ENCODE measurements at regions not wholly inside any gene's neighbourhood (a gene's known extent, or its start where the extent isn't known, plus 50 kb on each side); places are given as distances from the start of the nearest gene placed in this dataset.
A peak's percentile ranks its signal among the peaks of the same experiment; 100 is the strongest.
"Not testable (repeated sequence)": the region's sequence is repeated elsewhere in the genome, so short reads cannot be mapped to it uniquely, and the experiment has no call there.

DNA sequence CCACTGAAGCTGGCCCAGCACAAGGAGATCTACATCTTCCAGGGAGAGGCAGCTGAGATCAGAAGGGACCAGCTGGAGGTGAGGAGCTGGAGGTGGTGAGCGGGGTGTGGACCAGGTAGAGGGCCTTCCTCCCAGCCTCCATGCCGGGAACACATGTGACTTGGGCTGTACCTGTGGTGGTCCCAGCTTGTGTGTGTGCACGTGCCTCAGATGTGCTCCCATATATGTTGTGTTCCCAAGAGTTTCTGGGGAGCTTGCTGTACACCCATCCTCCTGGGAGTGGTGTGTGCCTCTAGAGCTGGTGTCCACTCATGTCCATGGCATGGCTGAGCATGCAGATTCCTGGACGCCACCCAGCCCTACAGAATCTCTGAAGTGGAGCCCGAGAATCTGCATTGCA, 183.7 kb upstream of the AKAP13 start:
- in situ Hi-C loops (cut with HindIII; ENCODE audit: extremely low pct_ligation_motif_present, low pct_unique_long_range_greater_than_20kb) = not testable (repeated sequence)

GRCh38 chr15:85197582-85197981, 182.8 kb upstream of the AKAP13 start:
- H2AFZ ChIP-seq (ENCODE audit: low read length); in situ Hi-C loops (cut with HindIII; ENCODE audit: extremely low pct_ligation_motif_present, low pct_unique_long_range_greater_than_20kb); H3K27me3 ChIP-seq (ENCODE audit: control insufficient read depth in 1 of 2, insufficient read depth in 2 of 2, low read length in 2 of 2); CTCF ChIA-PET (ENCODE audit: low intra/inter-chr PET ratio, low total read pairs); intact Hi-C loops (cut with micrococcal nuclease; ENCODE audit: unreplicated experiment); H3K9ac ChIP-seq (ENCODE audit: insufficient read depth, low read depth, low read length); H3K4me3 ChIP-seq (replicated peaks in 1 of 3; ENCODE audit: insufficient read depth in 1 of 3, low read depth in 2 of 3, low read length in 3 of 3); BruUV-seq (replicated peaks); H3K4me1 ChIP-seq (ENCODE audit: insufficient read depth, low read length); H4K20me1 ChIP-seq (ENCODE audit: insufficient read depth, low read length); H3K4me2 ChIP-seq (ENCODE audit: low read depth, low read length); POLR2A ChIA-PET; H3K9me3 ChIP-seq (ENCODE audit: low read length); H3K27ac ChIP-seq (ENCODE audit: extremely low read length, insufficient read depth, low read length); DNase-seq (ENCODE audit: low spot score); FAIRE-seq; H3K36me3 ChIP-seq (replicated peaks in 1 of 2; ENCODE audit: control insufficient read depth in 1 of 2, insufficient read depth in 2 of 2, low read length in 2 of 2); H3K79me2 ChIP-seq (ENCODE audit: insufficient read depth, low read length): not testable (repeated sequence)
- peak; percentile 12 for ATAC-seq
- no CpG with 5 or more reads among the region's 5 CpGs for WGBS (ENCODE audit: low lambda C conversion rate)

More for the DNA sequence above, 183.7 kb upstream of the AKAP13 start:
- WGBS (ENCODE audit: low lambda C conversion rate) = no CpG with 5 or more reads among the region's 5 CpGs
- H3K9ac ChIP-seq (ENCODE audit: insufficient read depth, low read depth, low read length); H3K27me3 ChIP-seq (ENCODE audit: control insufficient read depth in 1 of 2, insufficient read depth in 2 of 2, low read length in 2 of 2); H3K27ac ChIP-seq (ENCODE audit: extremely low read length, insufficient read depth, low read length); H3K4me3 ChIP-seq (replicated peaks in 1 of 3; ENCODE audit: insufficient read depth in 1 of 3, low read depth in 2 of 3, low read length in 3 of 3); H3K4me2 ChIP-seq (ENCODE audit: low read depth, low read length); FAIRE-seq; CTCF ChIA-PET (ENCODE audit: low intra/inter-chr PET ratio, low total read pairs); H3K36me3 ChIP-seq (replicated peaks in 1 of 2; ENCODE audit: control insufficient read depth in 1 of 2, insufficient read depth in 2 of 2, low read length in 2 of 2); H2AFZ ChIP-seq (ENCODE audit: low read length); POLR2A ChIA-PET; H4K20me1 ChIP-seq (ENCODE audit: insufficient read depth, low read length); ATAC-seq; intact Hi-C loops (cut with micrococcal nuclease; ENCODE audit: unreplicated experiment); BruUV-seq (replicated peaks); H3K79me2 ChIP-seq (ENCODE audit: insufficient read depth, low read length); H3K4me1 ChIP-seq (ENCODE audit: insufficient read depth, low read length); H3K9me3 ChIP-seq (ENCODE audit: low read length); DNase-seq (ENCODE audit: low spot score): not testable (repeated sequence)

- H3K4me2 ChIP-seq (ENCODE audit: low read depth, low read length); H2AFZ ChIP-seq (ENCODE audit: low read length); POLR2A ChIA-PET; H3K9me3 ChIP-seq (ENCODE audit: low read length); intact Hi-C loops (cut with micrococcal nuclease; ENCODE audit: unreplicated experiment); H4K20me1 ChIP-seq (ENCODE audit: insufficient read depth, low read length); CTCF ChIA-PET (ENCODE audit: low intra/inter-chr PET ratio, low total read pairs); H3K9ac ChIP-seq (ENCODE audit: insufficient read depth, low read depth, low read length); H3K27ac ChIP-seq (ENCODE audit: extremely low read length, insufficient read depth, low read length); FAIRE-seq; BruUV-seq (replicated peaks); H3K4me3 ChIP-seq (replicated peaks in 1 of 3; ENCODE audit: insufficient read depth in 1 of 3, low read depth in 2 of 3, low read length in 3 of 3); H3K79me2 ChIP-seq (ENCODE audit: insufficient read depth, low read length); H3K36me3 ChIP-seq (replicated peaks in 1 of 2; ENCODE audit: control insufficient read depth in 1 of 2, insufficient read depth in 2 of 2, low read length in 2 of 2); H3K27me3 ChIP-seq (ENCODE audit: control insufficient read depth in 1 of 2, insufficient read depth in 2 of 2, low read length in 2 of 2); DNase-seq (ENCODE audit: low spot score); ATAC-seq; H3K4me1 ChIP-seq (ENCODE audit: insufficient read depth, low read length); in situ Hi-C loops (cut with HindIII; ENCODE audit: extremely low pct_ligation_motif_present, low pct_unique_long_range_greater_than_20kb): not testable (repeated sequence)
- no CpG with 5 or more reads among the region's 13 CpGs for WGBS (ENCODE audit: low lambda C conversion rate)
Measured at GRCh38 chr15:85198432-85198831, 182.0 kb upstream of the AKAP13 start.

- H3K4me3 ChIP-seq (replicated peaks in 1 of 3; ENCODE audit: insufficient read depth in 1 of 3, low read depth in 2 of 3, low read length in 3 of 3); H3K27me3 ChIP-seq (ENCODE audit: control insufficient read depth in 1 of 2, insufficient read depth in 2 of 2, low read length in 2 of 2); H3K4me1 ChIP-seq (ENCODE audit: insufficient read depth, low read length); H3K36me3 ChIP-seq (replicated peaks in 1 of 2; ENCODE audit: control insufficient read depth in 1 of 2, insufficient read depth in 2 of 2, low read length in 2 of 2); intact Hi-C loops (cut with micrococcal nuclease; ENCODE audit: unreplicated experiment); FAIRE-seq; H3K79me2 ChIP-seq (ENCODE audit: insufficient read depth, low read length); H3K9ac ChIP-seq (ENCODE audit: insufficient read depth, low read depth, low read length); POLR2A ChIA-PET; CTCF ChIA-PET (ENCODE audit: low intra/inter-chr PET ratio, low total read pairs); BruUV-seq (replicated peaks); H4K20me1 ChIP-seq (ENCODE audit: insufficient read depth, low read length); H3K27ac ChIP-seq (ENCODE audit: extremely low read length, insufficient read depth, low read length); H3K9me3 ChIP-seq (ENCODE audit: low read length); H3K4me2 ChIP-seq (ENCODE audit: low read depth, low read length); in situ Hi-C loops (cut with HindIII; ENCODE audit: extremely low pct_ligation_motif_present, low pct_unique_long_range_greater_than_20kb); H2AFZ ChIP-seq (ENCODE audit: low read length); DNase-seq (ENCODE audit: low spot score): not testable (repeated sequence)
- ATAC-seq = peak; percentile 96
- WGBS (ENCODE audit: low lambda C conversion rate) = no CpG with 5 or more reads among the region's 9 CpGs
Measured at GRCh38 chr15:85200215-85200614, 180.2 kb upstream of the AKAP13 start.
